Choroid plexus epithelial cell (primary cell): ENCODE measurements at regions not wholly inside any gene's neighbourhood (a gene's known extent, or its start where the extent isn't known, plus 50 kb on each side); places are given as distances from the start of the nearest gene placed in this dataset.
"Not testable (repeated sequence)": the region's sequence is repeated elsewhere in the genome, so short reads cannot be mapped to it uniquely, and the experiment has no call there.

Source experiments
- DNase-seq: peaks from one replicate; pipeline ENCODE4 v3.0.0-alpha.2; 2010; ENCODE audit warnings: low read depth
- H3K4me3 ChIP-seq: 2 replicates; pipeline ENCODE4 v1.5.1; 2011; ENCODE audit warnings: low read depth, mild to moderate bottlenecking, control low read depth, low read length, moderate library complexity
- TF ChIP-seq, protein P1 (sequence below): conservative IDR thresholded peaks from 2 replicates; pipeline ENCODE4 v1.5.1; 2011; ENCODE audit warnings: low read depth, mild to moderate bottlenecking, control low read depth, inconsistent platforms, low read length, moderate library complexity

- no peak for DNase-seq
- no peak overlapping the region for H3K4me3 ChIP-seq
- TF ChIP-seq, protein P1, sequence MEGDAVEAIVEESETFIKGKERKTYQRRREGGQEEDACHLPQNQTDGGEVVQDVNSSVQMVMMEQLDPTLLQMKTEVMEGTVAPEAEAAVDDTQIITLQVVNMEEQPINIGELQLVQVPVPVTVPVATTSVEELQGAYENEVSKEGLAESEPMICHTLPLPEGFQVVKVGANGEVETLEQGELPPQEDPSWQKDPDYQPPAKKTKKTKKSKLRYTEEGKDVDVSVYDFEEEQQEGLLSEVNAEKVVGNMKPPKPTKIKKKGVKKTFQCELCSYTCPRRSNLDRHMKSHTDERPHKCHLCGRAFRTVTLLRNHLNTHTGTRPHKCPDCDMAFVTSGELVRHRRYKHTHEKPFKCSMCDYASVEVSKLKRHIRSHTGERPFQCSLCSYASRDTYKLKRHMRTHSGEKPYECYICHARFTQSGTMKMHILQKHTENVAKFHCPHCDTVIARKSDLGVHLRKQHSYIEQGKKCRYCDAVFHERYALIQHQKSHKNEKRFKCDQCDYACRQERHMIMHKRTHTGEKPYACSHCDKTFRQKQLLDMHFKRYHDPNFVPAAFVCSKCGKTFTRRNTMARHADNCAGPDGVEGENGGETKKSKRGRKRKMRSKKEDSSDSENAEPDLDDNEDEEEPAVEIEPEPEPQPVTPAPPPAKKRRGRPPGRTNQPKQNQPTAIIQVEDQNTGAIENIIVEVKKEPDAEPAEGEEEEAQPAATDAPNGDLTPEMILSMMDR: no peak
These were observed 176.6 kb downstream of the NRIP1 start for GRCh38 chr21:14888202-14888601.

GRCh38 chr21:14886001-14886400 lies 178.8 kb downstream of the NRIP1 start:
- DNase-seq: no peak
- no peak overlapping the region for H3K4me3 ChIP-seq
- TF ChIP-seq, protein P1: no peak

DNA sequence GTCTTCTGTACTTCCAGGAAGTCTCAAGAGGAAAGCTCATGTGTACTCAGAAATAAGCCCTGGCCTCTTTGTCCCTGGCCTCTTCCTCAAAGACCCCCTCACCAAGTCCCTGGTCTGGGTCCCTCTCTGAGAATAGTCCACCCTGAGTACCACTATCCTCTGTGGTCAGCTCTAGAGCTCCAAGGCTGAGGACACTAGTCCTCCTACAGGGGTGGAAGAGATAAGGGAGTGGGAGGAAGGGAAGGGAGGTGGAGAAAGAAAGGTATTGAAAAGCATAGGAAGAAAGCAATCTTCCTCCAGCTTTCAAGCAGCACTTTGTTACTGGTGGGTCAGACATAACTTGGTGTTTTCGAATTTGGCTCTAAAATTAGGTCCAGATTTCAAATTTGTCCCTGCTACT lies 181.4 kb downstream of the NRIP1 start:
- H3K4me3 ChIP-seq: no peak overlapping the region
- DNase-seq: no peak
- TF ChIP-seq, protein P1: no peak

- DNase-seq, H3K4me3 ChIP-seq: not testable (repeated sequence)
These were observed 182.3 kb downstream of the NRIP1 start for GRCh38 chr21:14882545-14882944.

DNA sequence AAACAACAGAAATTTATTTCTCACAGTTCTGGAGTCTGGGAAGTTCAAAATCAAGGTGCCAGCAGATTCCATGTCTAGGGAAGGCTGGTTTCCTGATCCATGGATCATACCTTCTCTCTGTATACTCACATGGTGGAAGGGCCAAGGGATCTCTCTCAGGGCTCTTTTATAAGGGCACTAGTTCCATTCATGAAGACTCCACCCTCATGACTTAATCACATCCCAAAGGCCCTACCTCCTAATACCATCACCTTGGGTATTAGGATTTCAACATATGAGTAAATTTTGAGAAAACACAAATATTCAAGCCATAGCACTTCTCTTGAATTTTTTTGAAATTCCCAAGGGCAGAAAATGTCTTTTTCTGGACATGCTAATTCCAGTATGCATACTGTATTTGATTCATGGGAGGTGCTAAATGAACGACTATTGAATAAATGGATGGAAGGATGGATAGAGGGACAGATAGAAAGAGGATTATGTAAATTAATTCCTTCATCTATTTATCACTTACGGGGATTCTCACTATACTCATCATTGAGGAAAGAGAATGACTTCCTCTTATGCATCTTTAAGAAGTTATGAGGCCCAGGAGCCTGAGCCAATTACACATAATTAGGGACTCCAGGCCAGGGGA lies 182.8 kb downstream of the NRIP1 start:
- H3K4me3 ChIP-seq: no peak overlapping the region
- DNase-seq: no peak
- TF ChIP-seq, protein P1: no peak

DNA sequence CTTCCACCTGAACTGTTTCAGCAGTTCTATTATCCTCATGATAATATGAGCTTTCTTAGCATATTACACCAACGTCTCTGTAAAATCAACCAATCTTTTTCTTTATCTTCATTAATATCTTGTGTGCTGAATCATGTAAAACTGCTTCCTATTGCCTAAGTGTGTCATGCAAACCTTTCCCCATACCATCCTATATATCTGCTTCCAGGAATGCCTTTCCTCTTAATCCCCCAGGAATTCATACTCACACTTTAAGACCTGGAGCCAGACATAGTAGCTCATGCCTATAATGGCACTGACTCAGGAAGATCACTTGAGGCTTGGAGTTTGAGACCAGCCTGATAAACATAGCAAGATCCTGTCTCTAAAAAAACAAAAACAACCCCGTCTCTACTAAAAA lies 183.9 kb downstream of the NRIP1 start:
- no peak overlapping the region for H3K4me3 ChIP-seq
- peak; percentile 73 for DNase-seq
- TF ChIP-seq, protein P1: no peak

- no peak for DNase-seq
- TF ChIP-seq, protein P1: no peak
These were observed 185.3 kb downstream of the NRIP1 start for GRCh38 chr21:14879458-14879857.

More at GRCh38 chr21:14879458-14879857, 185.3 kb downstream of the NRIP1 start:
- no peak overlapping the region for H3K4me3 ChIP-seq
